ENCODE measurements at regions not wholly inside any gene's neighbourhood (a gene's known extent, or its start where the extent isn't known, plus 50 kb on each side); places are given as distances from the start of the nearest gene placed in this dataset.

- TF ChIP-seq CCNT2 (IDR thresholded peaks at IDR 0.05; ENCODE audit: borderline replicate concordance, extremely low read depth, insufficient read length, low read depth, low read length) (no peak), TAF7 (tag; IDR thresholded peaks at IDR 0.05) (no peak), STAT5A (IDR thresholded peaks at IDR 0.05; ENCODE audit: borderline replicate concordance, low read length) (no peak), ZFPM2 (CRISPR knock-in tag; IDR thresholded peaks at IDR 0.05) (no peak)
- Histone ChIP-seq H3K4me2 (ENCODE audit: insufficient read depth, low read length) (no peak overlapping the region), H3K27me3 (ENCODE audit: control insufficient read depth in 2 of 2, insufficient read depth in 2 of 2, low read length in 2 of 2) (no peaks in the 10 kb centered on the region), H3K27ac (ENCODE audit: extremely low read depth, low read depth, low read length) (no peak overlapping the region), H3K9me3 (replicated peaks; ENCODE audit: control insufficient read depth, insufficient read depth, low read depth, low read length) (no peaks in the 10 kb centered on the region), H2AFZ (ENCODE audit: low read depth, low read length) (no peak overlapping the region), H3K79me2 (ENCODE audit: control insufficient read depth, insufficient read depth, low read length) (no peaks in the 10 kb centered on the region), H3K9ac (ENCODE audit: insufficient read depth in 1 of 2, low read depth in 2 of 2, low read length in 2 of 2) (no peak overlapping the region), H4K20me1 (replicated peaks; ENCODE audit: control insufficient read depth, insufficient read depth, low read length) (no peaks in the 10 kb centered on the region), H3K4me3 (no peak overlapping the region), H3K9me1 (ENCODE audit: control insufficient read depth, insufficient read depth, low read length) (no peaks in the 10 kb centered on the region), H3K36me3 (ENCODE audit: control insufficient read depth, insufficient read depth, low read length) (no peaks in the 10 kb centered on the region), H3K4me1 (replicated peaks in 1 of 2; ENCODE audit: control insufficient read depth in 2 of 2, insufficient read depth in 2 of 2, low read length in 2 of 2) (no peaks in the 10 kb centered on the region)
- intact Hi-C loops (cut with micrococcal nuclease): no loop called here
- no peak for DNase-seq (ENCODE audit: extremely low read depth in 1 of 4, low spot score in 3 of 4)
- WGBS (ENCODE audit: insufficient coverage, low coverage, missing lambda C conversion rate): 0% methylated on average over 5 of the region's 5 CpGs
- no TSS peak for BruUV-seq (replicated peaks)
- ChIA-PET POLR2A (no interaction called here), CTCF (ENCODE audit: low intra/inter-chr PET ratio) (no interaction called here)
- FAIRE-seq: no peak
- in situ Hi-C loops (cut with MboI): no loop called here
- no peak for ATAC-seq
Observed at GRCh38 chr7:20532890-20533289, 82.6 kb upstream of the ABCB5 start.

DNA sequence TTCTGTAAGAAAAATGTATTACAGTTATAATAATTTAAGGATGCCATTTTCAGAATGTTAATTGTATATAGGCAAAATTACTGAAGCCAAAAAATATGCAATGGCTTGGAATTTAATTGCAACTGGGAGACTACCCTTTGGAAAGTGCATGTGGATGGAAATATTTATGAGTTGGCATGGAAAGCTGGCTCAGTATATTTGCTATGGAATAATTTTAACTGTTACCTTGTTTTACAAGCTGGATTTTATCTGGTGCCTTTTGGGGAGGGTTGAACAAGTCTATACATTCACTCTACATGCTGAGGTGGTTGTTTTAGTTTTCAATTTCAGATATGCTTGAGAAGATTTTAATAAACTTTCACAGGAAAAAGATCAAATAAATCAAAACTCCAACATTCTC lies 80.9 kb upstream of the ABCB5 start:
- no peaks in the 10 kb centered on the region for H3K36me3 ChIP-seq (ENCODE audit: control insufficient read depth, insufficient read depth, low read length)
- intact Hi-C loops (cut with micrococcal nuclease) (no loop called here), in situ Hi-C loops (cut with MboI) (no loop called here)
- POLR2A ChIA-PET: no interaction called here
- no peaks in the 10 kb centered on the region for H3K9me1 ChIP-seq (ENCODE audit: control insufficient read depth, insufficient read depth, low read length)
- no peak for DNase-seq (ENCODE audit: extremely low read depth in 1 of 4, low spot score in 3 of 4)
- H3K4me1 ChIP-seq (replicated peaks in 1 of 2; ENCODE audit: control insufficient read depth in 2 of 2, insufficient read depth in 2 of 2, low read length in 2 of 2): no peaks in the 10 kb centered on the region
- H3K9me3 ChIP-seq (replicated peaks; ENCODE audit: control insufficient read depth, insufficient read depth, low read depth, low read length): no peaks in the 10 kb centered on the region
- no peaks in the 10 kb centered on the region for H3K79me2 ChIP-seq (ENCODE audit: control insufficient read depth, insufficient read depth, low read length)
- no peak overlapping the region for H3K27ac ChIP-seq (ENCODE audit: extremely low read depth, low read depth, low read length)
- no peak for ATAC-seq
- CTCF ChIA-PET (ENCODE audit: low intra/inter-chr PET ratio): no interaction called here
- no peak overlapping the region for H3K9ac ChIP-seq (ENCODE audit: insufficient read depth in 1 of 2, low read depth in 2 of 2, low read length in 2 of 2)
- H3K27me3 ChIP-seq (ENCODE audit: control insufficient read depth in 2 of 2, insufficient read depth in 2 of 2, low read length in 2 of 2): no peaks in the 10 kb centered on the region
- no peak overlapping the region for H2AFZ ChIP-seq (ENCODE audit: low read depth, low read length)
- no peak overlapping the region for H3K4me2 ChIP-seq (ENCODE audit: insufficient read depth, low read length)
- H4K20me1 ChIP-seq (replicated peaks; ENCODE audit: control insufficient read depth, insufficient read depth, low read length): no peaks in the 10 kb centered on the region
- no peak for FAIRE-seq
- H3K4me3 ChIP-seq: no peak overlapping the region
- BruUV-seq (replicated peaks): no TSS peak
- TF ChIP-seq ARHGAP35 (IDR thresholded peaks at IDR 0.05; ENCODE audit: partially characterized antibody): no peak
